GM21526 (cell line): ENCODE measurements at regions not wholly inside any gene's neighbourhood (a gene's known extent, or its start where the extent isn't known, plus 50 kb on each side); places are given as distances from the start of the nearest gene placed in this dataset.

ENCODE experiments used
- ATAC-seq: cut with Tn5 transposase; IDR thresholded peaks from one replicate; pipeline ENCODE4 v1.9.1; 2021; ENCODE audit warnings: moderate library complexity; ENCODE audit not compliant: unreplicated experiment, low FRiP score

DNA sequence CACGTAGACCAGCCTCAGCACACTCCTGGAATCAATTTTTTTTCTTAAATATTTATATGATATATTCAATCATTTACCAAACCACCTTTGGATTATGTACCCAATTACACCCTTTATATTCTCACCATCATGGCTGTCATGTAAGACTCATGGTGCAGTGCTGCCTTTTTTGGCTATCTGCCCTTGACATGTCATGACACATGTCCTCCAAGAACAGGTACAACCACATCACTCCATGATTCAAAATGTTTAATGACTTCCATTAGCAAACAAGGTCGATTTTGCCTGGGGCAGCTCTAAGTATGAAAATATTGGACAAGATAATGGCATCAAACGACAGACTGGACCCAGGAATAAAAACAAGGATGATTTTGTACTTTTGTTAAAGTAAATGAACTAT lies 861.1 kb upstream of the ADAMTS5 start:
- no peak for ATAC-seq

GRCh38 chr21:27825035-27825434 lies 858.1 kb upstream of the ADAMTS5 start:
- no peak for ATAC-seq

GRCh38 chr21:27823652-27824201 lies 856.8 kb upstream of the ADAMTS5 start:
- ATAC-seq: no peak

DNA sequence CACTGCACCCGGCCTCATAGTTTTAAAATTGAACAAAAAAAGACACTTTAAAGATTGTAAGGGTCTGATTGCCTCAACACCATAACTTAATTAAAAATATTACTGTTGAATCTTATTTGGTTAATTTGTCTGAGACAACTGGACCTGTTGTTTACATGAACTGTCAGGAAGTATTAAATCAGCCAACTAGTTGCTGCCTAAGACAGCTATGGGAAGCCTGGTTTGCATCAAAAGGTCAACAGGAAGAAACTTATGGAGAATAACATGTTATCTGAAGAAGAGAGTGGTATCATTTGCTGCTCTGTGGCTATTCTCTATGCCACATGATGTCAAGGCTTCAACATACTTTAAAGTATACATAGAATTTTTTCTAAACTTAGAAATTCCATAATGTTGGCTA lies 853.5 kb upstream of the ADAMTS5 start:
- ATAC-seq: no peak

DNA sequence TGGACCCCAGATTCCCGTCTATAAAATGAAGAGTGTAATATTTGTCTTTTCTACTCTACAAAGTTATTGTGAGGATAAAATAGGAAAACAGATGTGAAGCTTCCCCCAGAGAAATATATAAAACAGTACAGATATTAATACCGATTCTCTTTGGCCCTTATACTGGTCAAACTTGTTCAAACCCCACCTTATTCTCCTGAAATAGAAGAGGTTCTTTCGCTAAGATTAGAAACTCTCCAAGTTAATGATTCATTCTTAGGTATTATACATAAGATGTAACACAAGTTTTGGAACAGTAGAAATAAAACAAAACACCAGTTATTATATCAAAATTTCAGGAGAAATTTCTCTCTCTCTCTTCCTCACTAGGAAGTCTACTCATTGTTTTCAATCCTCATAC lies 852.4 kb upstream of the ADAMTS5 start:
- no peak for ATAC-seq

DNA sequence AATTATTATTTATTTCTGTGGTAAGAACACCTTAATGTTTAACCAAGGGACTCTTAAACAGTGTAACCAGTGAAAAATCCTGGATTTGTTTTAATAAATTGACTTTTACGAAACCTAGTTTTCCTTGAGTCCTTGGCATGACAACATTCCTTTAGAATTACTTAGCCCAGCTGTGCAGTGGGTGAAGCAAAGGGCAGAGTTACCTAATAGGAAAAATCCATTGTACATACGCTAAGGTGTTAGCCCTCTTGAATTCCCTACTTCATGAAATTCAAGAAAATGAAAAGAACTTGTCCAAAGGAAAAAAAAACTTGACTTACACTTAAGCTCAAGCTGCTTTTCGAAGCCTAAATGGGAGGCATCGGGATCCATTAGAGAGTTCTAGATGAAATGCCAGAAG lies 852.0 kb upstream of the ADAMTS5 start:
- no peak for ATAC-seq

GRCh38 chr21:27817902-27818623 lies 851.2 kb upstream of the ADAMTS5 start:
- ATAC-seq: no peak

GRCh38 chr21:27817074-27817473 lies 850.2 kb upstream of the ADAMTS5 start:
- ATAC-seq: no peak

DNA sequence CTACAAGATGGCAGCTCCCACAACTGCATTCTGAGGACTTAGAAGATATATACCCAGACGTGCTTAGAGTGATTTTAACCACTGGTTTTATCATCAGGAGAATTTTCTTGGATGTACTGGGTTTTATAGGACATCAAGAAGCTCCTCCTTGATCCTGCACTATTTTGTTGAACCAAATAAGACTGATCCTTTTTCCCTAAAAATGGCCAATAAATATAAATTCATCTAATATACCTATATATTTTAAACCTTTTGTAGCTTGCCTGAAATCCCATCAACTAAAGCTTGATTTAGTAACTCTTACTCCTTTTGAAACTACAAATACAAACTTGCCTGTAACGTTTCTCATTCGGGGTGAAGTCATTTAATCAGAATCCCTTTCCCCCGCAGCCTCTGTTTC lies 849.4 kb upstream of the ADAMTS5 start:
- no peak for ATAC-seq

GRCh38 chr21:27814226-27814625 lies 847.3 kb upstream of the ADAMTS5 start:
- no peak for ATAC-seq

GRCh38 chr21:27813750-27814149 lies 846.9 kb upstream of the ADAMTS5 start:
- no peak for ATAC-seq

DNA sequence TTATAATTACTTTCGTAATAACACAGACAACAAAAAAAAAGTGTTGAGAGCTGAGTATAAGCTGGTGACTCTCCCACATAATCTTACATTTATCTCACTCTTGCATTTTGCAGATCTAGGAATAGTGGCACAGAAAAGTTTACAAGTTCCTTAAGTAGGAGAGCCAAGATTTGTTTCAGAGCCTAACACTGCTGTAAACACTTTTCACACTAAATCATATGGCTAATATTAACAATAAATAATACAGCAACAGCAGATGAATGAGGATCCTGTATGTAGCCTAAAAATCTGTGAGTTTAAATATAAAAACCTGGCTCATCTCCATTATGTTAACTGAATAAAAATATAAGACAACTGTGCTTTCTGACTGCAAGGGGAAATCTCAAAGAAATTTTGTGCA lies 846.5 kb upstream of the ADAMTS5 start:
- no peak for ATAC-seq

DNA sequence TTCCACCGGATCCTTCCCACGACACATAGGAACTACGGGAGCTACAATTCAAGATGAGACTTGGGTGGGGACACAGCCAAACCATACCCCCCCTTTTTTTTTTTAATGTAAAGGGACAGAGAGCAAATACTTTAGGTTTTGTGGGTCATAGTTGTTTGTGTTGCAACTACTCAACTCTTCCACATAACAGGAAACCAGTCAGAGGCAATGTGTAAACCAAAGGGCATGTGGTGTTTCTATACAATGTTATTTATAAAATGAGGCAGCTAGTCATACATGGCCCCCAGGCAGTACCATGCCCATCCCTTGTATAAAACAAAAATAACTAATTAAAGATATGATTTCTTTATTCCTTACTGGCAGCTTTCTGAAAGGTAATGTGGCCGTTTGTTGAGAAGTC lies 845.4 kb upstream of the ADAMTS5 start:
- ATAC-seq: no peak

- ATAC-seq: no peak
These were observed 842.0 kb upstream of the ADAMTS5 start for GRCh38 chr21:27808923-27809322.

GRCh38 chr21:27807596-27807995 lies 840.7 kb upstream of the ADAMTS5 start:
- ATAC-seq: no peak

- ATAC-seq: no peak
These were observed 839.4 kb upstream of the ADAMTS5 start for GRCh38 chr21:27806281-27806680.

- no peak for ATAC-seq
These were observed 838.8 kb upstream of the ADAMTS5 start for GRCh38 chr21:27805696-27806095.

DNA sequence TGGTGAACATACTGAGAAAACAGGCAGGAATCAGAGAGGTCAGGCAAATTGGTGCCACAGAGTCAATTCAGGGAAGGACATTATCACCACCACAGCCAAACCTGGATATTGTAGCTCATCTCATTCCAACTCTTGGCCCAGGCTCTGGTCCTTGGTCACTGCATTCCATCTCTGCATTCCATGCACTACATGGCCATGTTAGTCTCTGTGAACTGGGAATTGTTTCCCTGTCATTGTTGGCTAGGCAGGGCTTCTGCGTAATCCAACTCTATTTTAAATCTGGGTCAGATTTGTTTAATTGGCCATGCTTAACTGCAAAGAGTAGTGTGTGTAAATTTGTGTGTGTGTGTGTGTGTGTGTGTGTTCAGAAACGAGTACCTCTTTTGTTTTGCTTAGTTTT lies 837.6 kb upstream of the ADAMTS5 start:
- no peak for ATAC-seq

GRCh38 chr21:27803571-27803970 lies 836.7 kb upstream of the ADAMTS5 start:
- ATAC-seq: no peak

GRCh38 chr21:27802816-27803475 lies 836.1 kb upstream of the ADAMTS5 start:
- ATAC-seq: no peak

- ATAC-seq: no peak
These were observed 833.0 kb upstream of the ADAMTS5 start for GRCh38 chr21:27799861-27800260.

DNA sequence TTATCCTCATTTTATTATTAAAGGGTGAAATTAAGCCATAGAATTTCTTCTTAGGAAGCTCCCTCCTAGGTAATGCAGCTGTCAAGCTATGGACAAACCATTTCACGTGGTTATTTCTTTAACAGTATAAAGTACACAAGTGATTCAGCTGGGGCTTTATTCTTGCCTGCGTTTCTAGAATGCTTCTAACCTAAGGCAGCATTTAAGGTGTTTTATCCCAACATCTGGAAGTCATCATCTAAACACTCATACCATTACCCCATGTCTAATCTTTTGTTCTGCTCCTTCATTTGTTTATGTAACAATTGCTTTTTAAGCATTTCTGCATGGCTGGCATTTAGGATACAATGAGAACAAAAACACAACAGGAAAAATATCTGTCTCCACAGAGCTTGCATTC lies 829.2 kb upstream of the ADAMTS5 start:
- ATAC-seq: no peak
